AG04449 (cell line): ENCODE measurements at regions not wholly inside any gene's neighbourhood (a gene's known extent, or its start where the extent isn't known, plus 50 kb on each side); places are given as distances from the start of the nearest gene placed in this dataset.
"Not testable (repeated sequence)": the region's sequence is repeated elsewhere in the genome, so short reads cannot be mapped to it uniquely, and the experiment has no call there.

Experiments
- CTCF ChIA-PET: fragments of 350-600 bp; formaldehyde crosslinking; extraction: SDS; loops from one replicate; lab custom pipeline; 2021; ENCODE audit warnings: antibody characterized with exemption; lab: Yijun Ruan, JAX
- POLR2A ChIA-PET: fragments of 400-600, 350-600 bp; formaldehyde crosslinking; extraction: SDS; loops from one replicate; lab custom pipeline; 2020; ENCODE audit warnings: antibody characterized with exemption, inconsistent platforms; lab: Yijun Ruan, JAX
- DNase-seq: peaks from one replicate; pipeline ENCODE4 v3.0.0-alpha.2; 2010; ENCODE audit warnings: low read depth, low spot score
- H3K4me3 ChIP-seq: 2 replicates; pipeline ENCODE4 v1.5.1; 2011; ENCODE audit warnings: low read depth, mild to moderate bottlenecking, control low read depth, low read length
- CTCF ChIP-seq: IDR thresholded peaks from one replicate; pipeline ENCODE4 v1.5.1; 2011; ENCODE audit warnings: mild to moderate bottlenecking, moderate library complexity, low read length, control low read depth, inconsistent platforms; ENCODE audit not compliant: insufficient read depth; ENCODE audit errors: missing control alignments

- H3K4me3 ChIP-seq, result no peak overlapping the region
- no peak for TF ChIP-seq CTCF
- ChIA-PET POLR2A (no interaction called here), CTCF (interaction anchor here (0.7 to 9.7 kb wide), 6 partner anchors 12 to 869 kb away, joined by 3 to 98 read pairs (median 3); no protein-coding TSS in a partner anchor)
- no peak for DNase-seq
These were observed 160.2 kb downstream of the RGS9 start for GRCh38 chr17:65297384-65297783.

DNA sequence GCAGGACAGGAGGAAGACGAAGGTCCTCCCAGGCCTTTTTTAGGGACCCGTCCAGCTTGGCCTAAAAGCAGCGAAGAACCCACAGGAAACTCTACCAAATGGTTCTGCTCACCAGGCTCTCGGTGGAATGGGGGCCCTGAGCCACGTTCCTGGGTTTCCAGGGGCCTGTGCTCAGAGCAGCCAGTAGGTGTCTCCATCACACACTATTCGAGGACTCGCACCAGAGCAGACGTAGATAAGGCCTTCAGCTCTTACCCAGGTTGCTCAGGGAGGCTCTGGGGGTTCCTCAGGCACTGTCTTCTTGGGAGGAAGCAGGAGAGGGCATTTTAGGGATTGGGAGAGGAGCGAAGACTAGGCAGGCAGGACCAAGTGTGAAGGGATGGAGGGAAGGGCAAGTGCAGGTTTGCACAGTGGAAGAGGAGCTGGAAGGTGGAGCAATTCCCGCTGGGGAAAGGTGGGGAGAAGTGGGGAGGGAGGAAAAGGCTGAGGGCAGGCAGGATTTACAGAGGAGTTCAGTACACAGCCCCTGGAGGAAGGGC is 157.1 kb downstream of the RGS9 start:
- ChIA-PET POLR2A (no interaction called here), CTCF (interaction anchor here (0.6 to 9.7 kb wide), 44 partner anchors 9 to 904 kb away, joined by 3 to 98 read pairs (median 4); no protein-coding TSS in a partner anchor)
- no peak overlapping the region for H3K4me3 ChIP-seq
- peak; percentile 89 for TF ChIP-seq CTCF
- DNase-seq, result no peak

GRCh38 chr17:65293584-65294180 is 156.5 kb downstream of the RGS9 start:
- no peak for DNase-seq
- ChIA-PET CTCF (interaction anchor here (1.0 to 9.7 kb wide), 33 partner anchors 9 to 905 kb away, joined by 3 to 98 read pairs (median 4); no protein-coding TSS in a partner anchor), POLR2A (no interaction called here)
- no peak for TF ChIP-seq CTCF
- H3K4me3 ChIP-seq, result no peak overlapping the region

- DNase-seq, result no peak
- ChIA-PET POLR2A (no interaction called here), CTCF (interaction anchor here (1.1 to 9.7 kb wide), 9 partner anchors 7 to 874 kb away, joined by 3 to 98 read pairs (median 19); no protein-coding TSS in a partner anchor)
- TF ChIP-seq CTCF, result no peak
- H3K4me3 ChIP-seq, result no peak overlapping the region
These were observed 155.3 kb downstream of the RGS9 start for GRCh38 chr17:65292430-65292829.

DNA sequence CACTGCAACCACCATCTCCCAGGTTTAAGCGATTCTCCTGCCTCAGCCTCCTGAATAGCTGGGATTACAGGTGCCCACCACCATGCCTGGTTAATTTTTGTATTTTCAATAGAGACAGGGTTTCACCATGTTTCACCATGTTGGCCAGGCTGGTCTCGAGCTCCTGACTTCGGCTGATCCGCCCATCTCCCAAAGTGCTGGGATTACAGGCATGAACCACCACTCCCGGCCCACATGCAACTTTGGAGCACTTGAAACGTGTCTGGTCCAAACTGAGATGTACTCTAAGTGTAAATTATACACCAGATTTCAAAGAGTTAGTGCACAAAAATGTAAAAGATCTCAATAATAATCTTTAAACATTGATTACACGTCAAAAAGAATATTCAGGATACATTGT is 154.1 kb downstream of the RGS9 start:
- CTCF ChIA-PET, result interaction anchor here (0.9 to 9.7 kb wide), 3 partner anchors 59 to 875 kb away, joined by 4 to 98 read pairs (median 29); no protein-coding TSS in a partner anchor
- DNase-seq, POLR2A ChIA-PET, H3K4me3 ChIP-seq: not testable (repeated sequence)

- ChIA-PET CTCF (interaction anchor here (0.9 to 9.7 kb wide), 2 partner anchors 59 to 876 kb away, joined by 4 to 98 read pairs; no protein-coding TSS in a partner anchor), POLR2A (no interaction called here)
- H3K4me3 ChIP-seq, result no peak overlapping the region
- no peak for TF ChIP-seq CTCF
- no peak for DNase-seq
These were observed 153.4 kb downstream of the RGS9 start for GRCh38 chr17:65290616-65291015.
